Stimulated activated naive B cell treated with anti-CD40 and anti-IgM and Interleukin-4, amounts not matched to agents 10 μg/mL and 1 μg/mL and 100 μg/mL, for 72 hours (primary cell): ENCODE measurements at regions not wholly inside any gene's neighbourhood (a gene's known extent, or its start where the extent isn't known, plus 50 kb on each side); places are given as distances from the start of the nearest gene placed in this dataset.

ENCODE experiments used
- ATAC-seq, 2 donors: fragments of 150-1000 bp; cut with Tn5 transposase; replicated peaks; 2 replicates each; pipeline ENCODE4 v1.10.0; 2021; ENCODE audit warnings: moderate library complexity in 1 of 2
- DNase-seq: peaks from one replicate; pipeline ENCODE4 v3.0.0; 2021
- H3K27ac Mint-ChIP-seq: one replicate; pipeline ENCODE4 v1.8.0; 2022; ENCODE audit warnings: mild to moderate bottlenecking, mixed read lengths
- H3K27me3 Mint-ChIP-seq, 2 donors: one replicate each; pipeline ENCODE4 v1.8.0; 2022; ENCODE audit warnings: mixed read lengths in 2 of 2
- H3K36me3 Mint-ChIP-seq, 2 donors: one replicate each; pipeline ENCODE4 v1.8.0; 2022; ENCODE audit warnings: mixed read lengths in 2 of 2, mild to moderate bottlenecking in 1 of 2
- H3K4me1 Mint-ChIP-seq, 2 donors: one replicate each; pipeline ENCODE4 v1.8.0; 2022; ENCODE audit warnings: mixed read lengths in 2 of 2, mild to moderate bottlenecking in 1 of 2
- H3K4me3 Mint-ChIP-seq, 2 donors: one replicate each; pipeline ENCODE4 v1.8.0; 2022; ENCODE audit warnings: mild to moderate bottlenecking in 2 of 2, mixed read lengths in 2 of 2, moderate library complexity in 1 of 2
- H3K9me3 Mint-ChIP-seq, 2 donors: one replicate each; pipeline ENCODE4 v1.8.0; 2022; ENCODE audit warnings: mixed read lengths in 2 of 2, mild to moderate bottlenecking in 1 of 2

- no peak for DNase-seq
- no peak for ATAC-seq
- peaks cover 5 to 22% of the 10 kb centered on the region in 2 donors for H3K4me1 Mint-ChIP-seq
- no peak overlapping the region for H3K4me3 Mint-ChIP-seq
- H3K27me3 Mint-ChIP-seq = peaks cover 18 to 30% of the 10 kb centered on the region in 2 donors
- H3K27ac Mint-ChIP-seq = no peak overlapping the region
- H3K9me3 Mint-ChIP-seq = no peaks in the 10 kb centered on the region
- H3K36me3 Mint-ChIP-seq = no peaks in the 10 kb centered on the region
These were observed 122.1 kb upstream of the HS6ST1 start for GRCh38 chr2:128440666-128441340.

DNA sequence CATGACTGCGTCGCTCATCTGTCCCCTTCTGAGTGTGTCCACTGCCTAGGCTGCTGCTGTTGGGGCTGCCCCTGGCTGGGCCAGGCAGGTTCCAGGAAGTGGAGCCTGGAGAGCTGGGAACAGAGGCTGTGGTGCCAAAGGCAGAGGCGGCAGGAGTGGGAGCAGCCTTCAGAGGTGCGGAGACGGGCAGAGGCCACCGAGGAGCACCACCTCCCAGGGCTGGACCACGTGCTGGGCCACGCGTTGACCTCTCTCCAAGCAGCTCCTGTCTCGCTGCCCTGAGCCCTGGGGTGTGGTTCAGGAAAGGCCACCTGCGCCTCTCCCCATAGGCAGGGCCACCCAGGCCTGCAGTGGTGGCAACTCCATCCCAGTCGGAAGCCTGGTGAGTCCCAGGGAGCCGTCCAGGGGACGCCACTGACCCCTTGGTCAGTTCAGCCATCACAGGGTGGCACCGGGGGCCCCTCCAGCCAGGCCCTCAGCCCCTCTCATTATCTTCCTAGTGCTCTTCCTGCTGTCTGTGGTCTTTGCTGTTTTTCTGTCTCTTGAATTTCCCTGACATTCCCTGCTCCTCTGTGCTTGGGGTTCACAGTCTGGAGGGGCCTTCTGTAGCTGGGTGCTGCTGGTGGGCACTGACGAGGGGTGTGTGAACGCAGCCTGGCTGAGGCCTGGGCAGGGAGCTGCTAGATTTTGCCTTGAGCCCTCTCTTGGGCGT lies 122.8 kb upstream of the HS6ST1 start:
- peaks cover 21 to 35% of the 10 kb centered on the region in 2 donors for H3K27me3 Mint-ChIP-seq
- ATAC-seq (no peak), DNase-seq (no peak)
- no peaks in the 10 kb centered on the region for H3K9me3 Mint-ChIP-seq
- no peak overlapping the region for H3K27ac Mint-ChIP-seq
- peaks cover 5 to 22% of the 10 kb centered on the region in 2 donors for H3K4me1 Mint-ChIP-seq
- H3K4me3 Mint-ChIP-seq = no peak overlapping the region
- no peaks in the 10 kb centered on the region for H3K36me3 Mint-ChIP-seq

DNA sequence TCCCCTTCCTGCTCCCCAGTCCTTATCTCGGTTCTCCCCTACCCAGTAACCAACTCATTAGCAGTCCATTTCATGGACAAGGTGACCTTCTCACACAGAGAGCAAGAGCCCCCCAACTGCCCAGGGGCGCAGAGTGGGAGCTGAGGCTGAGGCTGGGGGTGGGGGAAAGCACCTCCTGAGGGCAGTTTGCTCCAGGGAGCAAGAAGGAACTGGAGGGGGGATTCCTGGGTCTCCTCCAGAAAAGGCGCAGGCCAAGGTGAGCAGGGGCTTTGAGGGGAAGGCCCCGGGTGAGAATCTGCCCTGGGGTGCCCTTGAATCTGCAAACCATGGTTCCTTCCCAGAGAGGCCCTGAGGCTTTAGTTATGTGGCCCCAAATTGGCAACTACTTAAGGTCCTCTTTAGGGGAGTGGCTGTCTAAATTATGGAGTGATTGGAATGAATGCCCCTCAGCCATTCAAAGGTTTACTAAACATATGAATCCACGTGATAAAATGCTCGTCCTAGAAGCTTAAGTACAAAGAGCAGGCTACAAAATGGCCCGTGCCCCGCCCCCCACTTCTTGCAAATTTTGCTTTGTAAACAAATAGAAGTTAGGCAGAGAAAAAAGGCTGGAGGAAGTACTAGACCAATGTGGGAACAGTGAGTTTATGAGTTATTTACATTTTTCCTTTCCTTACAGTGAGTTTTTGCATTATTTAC lies 123.5 kb upstream of the HS6ST1 start:
- no peak overlapping the region for H3K27ac Mint-ChIP-seq
- no peaks in the 10 kb centered on the region for H3K36me3 Mint-ChIP-seq
- H3K27me3 Mint-ChIP-seq = peaks cover 17 to 40% of the 10 kb centered on the region in 2 donors

GRCh38 chr2:128442891-128443302 lies 124.2 kb upstream of the HS6ST1 start:
- H3K9me3 Mint-ChIP-seq = no peaks in the 10 kb centered on the region
- H3K27ac Mint-ChIP-seq = no peak overlapping the region
- ATAC-seq (peak; percentile 21 to 68), DNase-seq (no peak)
- no peaks in the 10 kb centered on the region for H3K36me3 Mint-ChIP-seq
- H3K4me1 Mint-ChIP-seq = peaks cover 5 to 22% of the 10 kb centered on the region in 2 donors
- H3K27me3 Mint-ChIP-seq = peaks cover 17 to 40% of the 10 kb centered on the region in 2 donors
- no peak overlapping the region for H3K4me3 Mint-ChIP-seq

More for the DNA sequence above, 123.5 kb upstream of the HS6ST1 start:
- Mint-ChIP-seq H3K9me3 (no peaks in the 10 kb centered on the region), H3K4me1 (peaks cover 5 to 22% of the 10 kb centered on the region in 2 donors), H3K4me3 (no peak overlapping the region)
- DNase-seq (no peak), ATAC-seq (peak in 1 of 2 donors; percentile 10)

- ATAC-seq = no peak
- H3K36me3 Mint-ChIP-seq = no peaks in the 10 kb centered on the region
- no peak overlapping the region for H3K4me3 Mint-ChIP-seq
These were observed 125.6 kb upstream of the HS6ST1 start for GRCh38 chr2:128444121-128444771.

DNA sequence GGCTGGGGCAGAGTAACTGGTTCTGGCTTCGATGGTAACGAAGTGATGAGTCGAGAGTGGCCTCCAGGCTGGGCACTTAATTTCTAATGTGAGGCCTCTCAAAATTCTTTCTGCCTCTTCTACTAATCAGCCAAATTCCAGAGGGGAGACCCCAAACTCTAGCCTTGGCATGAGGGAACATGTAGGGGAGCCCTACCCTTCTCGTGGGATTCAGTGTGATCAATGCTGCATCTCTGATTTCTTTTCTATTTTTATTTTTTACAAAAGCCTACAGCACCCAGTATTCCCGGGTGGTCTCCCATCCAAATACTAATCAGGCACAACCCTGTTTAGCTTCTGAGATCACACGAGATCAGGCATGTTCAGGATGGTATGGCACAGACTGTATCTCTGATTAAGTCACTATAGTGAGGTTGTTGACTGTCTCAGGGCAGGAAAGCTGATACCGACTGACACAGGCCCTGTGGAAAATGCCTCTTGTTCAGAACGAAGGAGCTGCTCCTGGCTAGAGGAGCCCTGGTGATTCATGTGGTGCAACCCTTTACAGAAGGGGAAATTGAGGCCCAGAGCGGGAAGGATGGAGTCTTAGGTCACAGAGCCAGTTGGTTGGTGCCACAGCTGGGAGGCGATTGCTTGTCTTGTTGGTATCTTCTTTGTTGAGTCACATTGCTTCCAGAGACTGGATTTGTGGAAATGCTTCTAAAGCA lies 126.3 kb upstream of the HS6ST1 start:
- no peak for ATAC-seq
- peaks cover 16 to 40% of the 10 kb centered on the region in 2 donors for H3K27me3 Mint-ChIP-seq
- H3K9me3 Mint-ChIP-seq = no peaks in the 10 kb centered on the region
- H3K36me3 Mint-ChIP-seq = no peaks in the 10 kb centered on the region
- peaks cover 5 to 22% of the 10 kb centered on the region in 2 donors for H3K4me1 Mint-ChIP-seq
- H3K4me3 Mint-ChIP-seq = no peak overlapping the region
- no peak for DNase-seq
- no peak overlapping the region for H3K27ac Mint-ChIP-seq

More at GRCh38 chr2:128444121-128444771, 125.6 kb upstream of the HS6ST1 start:
- Mint-ChIP-seq H3K9me3 (no peaks in the 10 kb centered on the region), H3K4me1 (peaks cover 5 to 22% of the 10 kb centered on the region in 2 donors), H3K27me3 (peaks cover 17 to 40% of the 10 kb centered on the region in 2 donors), H3K27ac (no peak overlapping the region)
- DNase-seq = no peak

DNA sequence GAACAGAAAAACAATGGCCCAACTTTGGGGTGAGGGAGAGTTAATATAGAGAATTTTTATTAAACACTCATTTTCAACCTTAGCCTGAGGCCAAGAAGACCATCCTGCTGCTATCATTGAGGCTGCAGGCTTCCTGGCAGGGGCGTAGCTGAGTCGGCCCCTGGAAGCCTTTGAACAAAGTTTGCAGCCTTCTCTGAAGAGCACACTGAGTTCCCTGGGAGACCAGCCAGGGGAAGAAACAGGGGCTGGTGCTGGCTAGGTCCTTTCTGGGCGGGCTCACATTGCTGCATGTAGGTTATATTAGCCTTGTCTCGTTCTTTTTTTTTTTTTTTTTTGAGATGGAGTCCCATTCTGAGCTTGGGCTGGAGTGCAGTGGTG lies 126.8 kb upstream of the HS6ST1 start:
- Mint-ChIP-seq H3K4me1 (peaks cover 5 to 16% of the 10 kb centered on the region in 2 donors), H3K4me3 (no peak overlapping the region), H3K27ac (peak overlapping the region; percentile 25), H3K36me3 (no peaks in the 10 kb centered on the region), H3K9me3 (no peaks in the 10 kb centered on the region), H3K27me3 (peaks cover 11 to 34% of the 10 kb centered on the region in 2 donors)
- ATAC-seq (no peak), DNase-seq (no peak)

DNA sequence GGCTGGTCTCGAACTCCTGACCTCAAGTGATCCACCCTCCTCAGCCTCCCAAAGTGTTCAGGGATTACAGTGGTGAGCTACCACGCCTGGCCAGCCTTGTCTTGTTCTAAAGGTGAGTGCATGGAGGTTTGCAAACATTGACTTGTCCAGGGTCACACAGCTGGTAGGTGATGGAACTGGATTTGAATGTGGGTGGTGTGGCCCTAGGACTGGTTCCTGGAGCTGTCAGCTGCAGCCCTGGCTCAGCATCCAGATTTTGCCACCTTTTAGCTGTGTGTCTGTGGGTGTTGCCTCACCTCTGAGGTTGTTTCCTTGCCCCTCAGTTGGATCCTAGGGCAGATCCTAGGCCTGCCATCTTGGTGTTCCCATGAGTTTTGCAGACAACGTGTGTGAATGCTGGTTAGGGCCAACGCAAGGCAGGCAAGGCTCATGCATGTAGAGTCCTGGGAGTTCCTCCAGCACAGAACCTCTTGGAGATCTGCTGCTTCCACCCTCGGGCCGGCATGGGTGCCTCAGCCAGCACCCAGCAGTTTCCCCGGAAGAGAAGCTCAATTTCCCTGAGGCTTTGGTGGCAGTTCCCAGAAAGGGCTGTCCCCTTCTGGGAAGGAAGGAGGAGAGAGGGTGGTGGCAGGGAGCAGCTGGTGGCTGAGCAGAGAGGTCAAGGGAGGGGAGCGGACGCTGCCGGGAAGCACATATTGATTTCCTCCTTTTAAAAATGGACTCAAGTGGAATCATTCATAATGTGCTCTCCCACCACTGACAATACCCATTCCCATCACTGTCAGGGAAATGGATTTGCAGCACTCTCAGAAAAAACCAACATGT lies 127.6 kb upstream of the HS6ST1 start:
- H3K9me3 Mint-ChIP-seq = no peaks in the 10 kb centered on the region
- H3K27ac Mint-ChIP-seq = peak overlapping the region; percentile 57
- H3K27me3 Mint-ChIP-seq = peaks cover 10 to 27% of the 10 kb centered on the region in 2 donors
- ATAC-seq (no peak), DNase-seq (no peak)
- peaks cover 5 to 15% of the 10 kb centered on the region in 2 donors for H3K4me1 Mint-ChIP-seq
- no peak overlapping the region for H3K4me3 Mint-ChIP-seq
- H3K36me3 Mint-ChIP-seq = no peaks in the 10 kb centered on the region

- Mint-ChIP-seq H3K27me3 (peaks cover 10 to 23% of the 10 kb centered on the region in 2 donors), H3K27ac (no peak overlapping the region), H3K4me3 (no peak overlapping the region), H3K4me1 (peaks cover 5 to 14% of the 10 kb centered on the region in 2 donors), H3K36me3 (no peaks in the 10 kb centered on the region), H3K9me3 (peaks cover 0 to 3% of the 10 kb centered on the region in 2 donors)
- DNase-seq (no peak), ATAC-seq (no peak)
These were observed 128.3 kb upstream of the HS6ST1 start for GRCh38 chr2:128446874-128447537.

DNA sequence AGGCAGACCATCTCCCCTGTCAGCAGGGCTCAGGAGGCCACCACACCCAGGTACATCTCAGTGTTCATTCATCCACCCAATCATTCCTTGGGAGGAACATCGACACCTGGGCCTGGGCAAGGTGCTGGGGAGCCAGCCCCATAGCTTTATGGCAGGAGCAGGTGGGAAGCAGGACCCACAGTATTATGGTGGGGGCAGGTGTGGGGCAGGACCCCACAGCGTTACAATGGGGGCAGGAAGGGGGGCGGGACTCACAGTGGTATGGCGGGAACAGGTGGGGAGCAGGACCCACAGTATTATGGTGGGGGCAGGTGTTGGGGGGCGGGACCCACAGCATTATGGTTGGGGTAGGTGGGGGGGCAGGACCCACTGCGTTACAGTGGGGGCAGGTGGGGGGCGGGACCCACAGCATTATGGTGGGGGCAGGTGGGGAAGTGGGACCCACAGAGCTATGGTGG lies 128.9 kb upstream of the HS6ST1 start:
- H3K36me3 Mint-ChIP-seq = no peaks in the 10 kb centered on the region
- H3K4me3 Mint-ChIP-seq = no peak overlapping the region
- H3K9me3 Mint-ChIP-seq = peaks cover 0 to 7% of the 10 kb centered on the region in 2 donors
- DNase-seq (no peak), ATAC-seq (no peak)
- H3K4me1 Mint-ChIP-seq = peaks cover 4 to 8% of the 10 kb centered on the region in 2 donors
- H3K27ac Mint-ChIP-seq = no peak overlapping the region
- peaks cover 14 to 28% of the 10 kb centered on the region in 2 donors for H3K27me3 Mint-ChIP-seq

DNA sequence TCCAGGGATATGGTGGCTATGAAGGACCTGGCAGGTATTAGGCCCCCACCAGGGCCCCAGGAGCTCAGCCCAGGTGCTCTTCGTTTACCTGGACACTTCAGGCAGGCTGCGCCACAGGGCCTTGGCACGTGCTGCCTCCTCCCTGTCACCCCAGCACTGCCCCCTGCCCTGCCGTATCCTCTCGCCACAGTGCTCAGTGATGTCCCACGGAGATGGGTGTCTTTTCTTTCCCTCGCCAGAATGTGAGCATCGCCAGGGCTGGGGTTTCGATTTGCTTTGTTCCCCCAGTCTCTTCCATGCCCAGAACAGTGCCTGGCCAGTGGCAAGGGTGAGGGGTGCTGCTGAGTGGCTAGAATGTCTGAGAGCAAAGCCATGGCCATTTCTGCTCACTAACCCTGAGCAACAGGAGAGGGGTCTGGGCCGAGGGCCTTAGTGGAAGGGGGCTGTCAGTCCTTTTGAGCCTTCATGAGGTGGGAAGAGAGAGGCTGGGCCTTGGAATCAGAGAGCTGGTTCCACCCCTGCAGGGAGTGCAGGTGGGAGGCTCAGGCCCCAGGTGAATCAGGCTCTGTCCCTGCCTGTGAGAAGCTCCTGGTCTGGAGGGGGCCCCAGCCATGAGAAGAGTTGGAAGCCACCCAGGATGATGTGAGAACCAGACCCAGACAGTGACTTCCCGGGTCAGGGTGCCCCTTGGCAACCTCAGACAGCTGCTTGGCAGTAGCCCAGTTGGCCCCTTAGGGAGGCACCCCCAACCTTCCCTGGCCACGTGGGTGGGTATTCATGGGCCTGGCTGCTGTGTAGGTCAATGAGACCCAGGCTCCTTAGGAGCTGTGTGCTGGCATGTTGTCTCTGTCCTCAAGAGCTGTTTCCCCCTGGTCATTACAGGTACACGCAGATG lies 129.9 kb upstream of the HS6ST1 start:
- Mint-ChIP-seq H3K4me3 (no peak overlapping the region), H3K36me3 (no peaks in the 10 kb centered on the region), H3K27ac (no peak overlapping the region), H3K9me3 (peaks cover 0 to 7% of the 10 kb centered on the region in 2 donors), H3K27me3 (peaks cover 14 to 28% of the 10 kb centered on the region in 2 donors), H3K4me1 (no peaks in the 10 kb centered on the region)
- ATAC-seq = no peak
- DNase-seq = no peak
